H1 (cell line): ENCODE measurements at regions not wholly inside any gene's neighbourhood (a gene's known extent, or its start where the extent isn't known, plus 50 kb on each side); places are given as distances from the start of the nearest gene placed in this dataset.

ENCODE experiments used
- CTCF ChIA-PET: fragments of 300-600 bp; sonication (Branson Sonifier 250); formaldehyde crosslinking; loops from one replicate; lab custom pipeline; 2021; ENCODE audit not compliant: partially characterized antibody; lab: Charles Lee
- POLR2A ChIA-PET: fragments of 300-600 bp; sonication (Branson Sonifier 250); formaldehyde crosslinking; loops from one replicate; lab custom pipeline; 2021; ENCODE audit warnings: inconsistent platforms; ENCODE audit not compliant: partially characterized antibody; lab: Charles Lee
- DNase-seq, 2 experiments: peaks; one replicate each; pipeline versions ENCODE4 v3.0.0 to v3.0.0-alpha.2; 2010 to 2022; ENCODE audit warnings: low spot score in 2 of 2, low read depth in 1 of 2, mixed read lengths in 1 of 2
- FAIRE-seq: peaks from 2 replicates; lab custom pipeline; 2011; peaks lifted over from hg19 to GRCh38; lab: Jason Lieb, UNC
- H2AFZ ChIP-seq: 2 replicates; pipeline ENCODE4 v1.8.1; 2012; ENCODE audit warnings: low read length, inconsistent platforms
- H2AK5ac ChIP-seq: 2 replicates; pipeline ENCODE4 v1.6.1; 2013; ENCODE audit warnings: low read depth, low read length
- H2BK120ac ChIP-seq: replicated peaks from 2 replicates; pipeline ENCODE3; 2013; ENCODE audit warnings: low read depth, low read length, inconsistent platforms
- H2BK12ac ChIP-seq: 2 replicates; pipeline ENCODE4 v1.6.1; 2013; ENCODE audit warnings: low read depth, low read length
- H2BK15ac ChIP-seq: 2 replicates; pipeline ENCODE4 v1.6.1; 2013; ENCODE audit warnings: low read length
- H2BK20ac ChIP-seq: 2 replicates; pipeline ENCODE4 v1.6.1; 2013; ENCODE audit warnings: low read length
- H2BK5ac ChIP-seq: 2 replicates; pipeline ENCODE4 v1.6.1; 2013; ENCODE audit warnings: low read depth, low read length
- H3K14ac ChIP-seq: 2 replicates; pipeline ENCODE4 v1.6.1; 2013; ENCODE audit warnings: inconsistent platforms; ENCODE audit not compliant: insufficient read length
- H3K18ac ChIP-seq: 2 replicates; pipeline ENCODE4 v1.6.1; 2013; ENCODE audit warnings: low read length; ENCODE audit errors: extremely low read depth
- H3K23ac ChIP-seq: 2 replicates; pipeline ENCODE4 v1.6.1; 2013; ENCODE audit warnings: inconsistent platforms; ENCODE audit not compliant: insufficient read length
- H3K23me2 ChIP-seq: 2 replicates; pipeline ENCODE4 v1.6.1; 2013; ENCODE audit warnings: low read depth, low read length
- H3K27ac ChIP-seq: 2 replicates; pipeline ENCODE4 v1.6.1; 2011; ENCODE audit warnings: low read depth, low read length, inconsistent platforms
- H3K27me3 ChIP-seq, 4 experiments: replicated peaks in 1 of 4; 1 replicate in 1 of 4; 2 replicates in 3 of 4; pipeline versions ENCODE4 v1.6.1 to v1.8.1; 2011 to 2013; ENCODE audit warnings: low read length in 3 of 4, mild to moderate bottlenecking in 3 of 4, inconsistent platforms in 2 of 4, mixed read lengths in 2 of 4, moderate library complexity in 1 of 4; ENCODE audit not compliant: control insufficient read depth in 3 of 4, insufficient read depth in 3 of 4; ENCODE audit errors: extremely low read depth in 1 of 4
- H3K36me3 ChIP-seq, 4 experiments: 2 replicates each; pipeline versions ENCODE4 v1.6.1 to v1.8.1; 2011 to 2013; ENCODE audit warnings: mild to moderate bottlenecking in 4 of 4, low read length in 3 of 4, moderate library complexity in 2 of 4, control low read depth in 1 of 4, inconsistent platforms in 1 of 4; ENCODE audit not compliant: insufficient read depth in 4 of 4, control insufficient read depth in 2 of 4
- H3K4ac ChIP-seq: replicated peaks from 2 replicates; pipeline ENCODE3; 2013; ENCODE audit warnings: low read length, low read depth, mixed read lengths, inconsistent platforms; ENCODE audit not compliant: insufficient read length
- H3K4me1 ChIP-seq, 4 experiments: replicated peaks in 1 of 4; 1 replicate in 1 of 4; 2 replicates in 3 of 4; pipeline versions ENCODE4 v1.6.1 to v1.8.1; 2011 to 2013; ENCODE audit warnings: low read length in 3 of 4, inconsistent platforms in 2 of 4, mixed read lengths in 1 of 4; ENCODE audit not compliant: insufficient read depth in 4 of 4, control insufficient read depth in 3 of 4
- H3K4me2 ChIP-seq, 2 experiments: 2 replicates each; pipeline versions ENCODE4 v1.6.1 to v1.8.1; 2011 to 2013; ENCODE audit warnings: low read depth in 2 of 2, low read length in 2 of 2, control low read depth in 1 of 2, inconsistent platforms in 1 of 2, mild to moderate bottlenecking in 1 of 2; ENCODE audit not compliant: insufficient read depth in 1 of 2
- H3K4me3 ChIP-seq, 4 experiments: fragments of 200-600, 300-600 bp in 1 of 4; sonication (generic), shearing (Covaris generic), sonication (Bioruptor Twin) in 1 of 4; 2 replicates each; pipeline versions ENCODE4 v1.5.1 to v1.8.1; 2011 to 2016; ENCODE audit warnings: low read length in 4 of 4, low read depth in 3 of 4, control low read depth in 2 of 4, inconsistent platforms in 2 of 4, mild to moderate bottlenecking in 2 of 4, mixed read lengths in 1 of 4, moderate library complexity in 1 of 4; ENCODE audit not compliant: insufficient read depth in 2 of 4; ENCODE audit errors: extremely low read depth in 1 of 4
- H3K56ac ChIP-seq: replicated peaks from 2 replicates; pipeline ENCODE3; 2013; ENCODE audit warnings: low read depth, mild to moderate bottlenecking, mixed read lengths, low read length, inconsistent platforms; ENCODE audit not compliant: insufficient read length
- H3K79me1 ChIP-seq: 2 replicates; pipeline ENCODE4 v1.6.1; 2013; ENCODE audit warnings: low read depth, low read length, control low read depth
- H3K79me2 ChIP-seq, 2 experiments: 2 replicates each; pipeline versions ENCODE4 v1.6.1 to v1.8.1; 2012 to 2013; ENCODE audit warnings: low read length in 2 of 2, mild to moderate bottlenecking in 2 of 2, inconsistent platforms in 1 of 2; ENCODE audit not compliant: insufficient read depth in 2 of 2, control insufficient read depth in 1 of 2
- H3K9ac ChIP-seq, 4 experiments: replicated peaks in 1 of 4; 1 replicate in 1 of 4; 2 replicates in 3 of 4; pipeline versions ENCODE4 v1.6.1 to v1.8.1; 2011 to 2013; ENCODE audit warnings: low read depth in 3 of 4, low read length in 3 of 4, control low read depth in 2 of 4, mild to moderate bottlenecking in 2 of 4, moderate library complexity in 2 of 4, inconsistent platforms in 1 of 4; ENCODE audit errors: extremely low read depth in 1 of 4
- H3K9me3 ChIP-seq, 2 experiments: 2 replicates each; pipeline versions ENCODE4 v1.6.1 to v1.8.1; 2012 to 2013; ENCODE audit warnings: mild to moderate bottlenecking in 2 of 2, moderate library complexity in 2 of 2, control low read depth in 1 of 2, inconsistent platforms in 1 of 2, low read depth in 1 of 2, low read length in 1 of 2, mixed read lengths in 1 of 2; ENCODE audit not compliant: insufficient read depth in 2 of 2
- H4K20me1 ChIP-seq, 2 experiments: replicated peaks in 1 of 2; 2 replicates each; pipeline versions ENCODE3 to v1.8.1; 2011 to 2013; ENCODE audit warnings: inconsistent platforms in 2 of 2, low read length in 2 of 2, mild to moderate bottlenecking in 1 of 2; ENCODE audit not compliant: insufficient read depth in 2 of 2, control insufficient read depth in 1 of 2
- H4K5ac ChIP-seq: 2 replicates; pipeline ENCODE4 v1.6.1; 2013; ENCODE audit warnings: low read length, low read depth, mixed read lengths, inconsistent platforms; ENCODE audit not compliant: insufficient read length
- H4K8ac ChIP-seq: 2 replicates; pipeline ENCODE4 v1.8.0; 2013; ENCODE audit warnings: mild to moderate bottlenecking, moderate library complexity, low read length, inconsistent platforms; ENCODE audit not compliant: insufficient read depth; ENCODE audit errors: extremely low read depth
- H4K91ac ChIP-seq: replicated peaks from 2 replicates; pipeline ENCODE3; 2013; ENCODE audit warnings: low read length, mixed read lengths, inconsistent platforms; ENCODE audit not compliant: insufficient read length
- CBX5 ChIP-seq: fragments of 300-800, 300-1000 bp; sonication (generic); IDR thresholded peaks from 2 replicates; pipeline ENCODE4 v1.7.1; 2016; ENCODE audit warnings: antibody characterized with exemption, low read length, low read depth
- CREB1 ChIP-seq: IDR thresholded peaks from 2 replicates; pipeline ENCODE4 v1.6.1; 2012; ENCODE audit warnings: inconsistent platforms
- GTF2F1 ChIP-seq: IDR thresholded peaks from 2 replicates; pipeline ENCODE4 v1.6.1; 2012; ENCODE audit warnings: low read depth, low read length, improper control_type of control experiment, borderline replicate concordance
- PHF8 ChIP-seq: fragments of 200-600 bp; sonication (generic); conservative IDR thresholded peaks from 2 replicates; pipeline ENCODE4 v1.7.1; 2012; ENCODE audit warnings: low read depth, mild to moderate bottlenecking, inconsistent platforms, low read length, moderate library complexity
- POLR2A ChIP-seq, 2 experiments: IDR thresholded peaks; 1 replicate in 1 of 2; 2 replicates in 1 of 2; pipeline ENCODE4 v1.6.1; 2011; ENCODE audit warnings: low read depth in 2 of 2, low read length in 2 of 2, mild to moderate bottlenecking in 2 of 2; ENCODE audit errors: control extremely low read depth in 1 of 2
- POLR2AphosphoS5 ChIP-seq: IDR thresholded peaks from 2 replicates; pipeline ENCODE4 v1.6.1; 2011; ENCODE audit warnings: low read depth, low read length
- RNF2 ChIP-seq: fragments of 200-900, 300-1000 bp; sonication (generic); IDR thresholded peaks from 2 replicates; pipeline ENCODE4 v1.7.1; 2016; ENCODE audit warnings: borderline replicate concordance, low read depth, mild to moderate bottlenecking, antibody characterized with exemption, low read length; ENCODE audit not compliant: poor library complexity, severe bottlenecking; ENCODE audit errors: missing control alignments
- WGBS, 2 experiments: shearing (Covaris generic) in 1 of 2; methylation state at CpG; one replicate each; pipeline versions ENCODE4 v1.1.6 to v1.1.7; 2013 to 2015; ENCODE audit warnings: low lambda C conversion rate in 2 of 2, mixed read lengths in 2 of 2, inconsistent platforms in 1 of 2, low coverage in 1 of 2, missing lambda C conversion rate in 1 of 2; ENCODE audit not compliant: insufficient replicate concordance in 2 of 2, insufficient coverage in 1 of 2, insufficient read length in 1 of 2; ENCODE audit errors: extremely low coverage in 1 of 2, missing lambda C conversion rate in 1 of 2; 5-methylcytosine and 5-hydroxymethylcytosine counted together
- TF ChIP-seq, protein P1 (sequence below): IDR thresholded peaks from 2 replicates; pipeline ENCODE4 v1.6.1; 2012; ENCODE audit warnings: inconsistent platforms

DNA sequence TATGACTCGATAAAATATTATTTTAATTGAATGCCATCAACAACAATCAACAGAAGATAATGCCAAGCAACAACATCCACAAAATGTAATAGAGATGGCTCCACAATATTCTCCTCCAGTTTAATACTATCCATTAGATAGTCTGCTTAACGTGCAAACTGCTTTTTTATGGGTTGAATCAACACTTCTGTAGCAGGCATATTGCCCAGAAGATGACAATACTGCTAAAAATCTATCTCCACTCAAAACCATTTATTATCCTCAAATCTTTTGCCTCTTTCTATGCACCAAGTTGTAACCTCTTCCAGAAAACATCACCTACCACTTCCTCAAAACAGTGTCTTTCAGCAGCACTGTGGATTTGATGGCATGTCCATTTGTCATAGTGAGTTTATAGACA is 295.7 kb upstream of the LMCD1 start:
- Histone ChIP-seq H2BK15ac (no peak overlapping the region), H3K4me3 (no peak overlapping the region), H3K9me3 (no peaks in the 10 kb centered on the region), H3K36me3 (no peaks in the 10 kb centered on the region), H4K20me1 (no peaks in the 10 kb centered on the region), H3K79me1 (no peaks in the 10 kb centered on the region), H3K79me2 (no peaks in the 10 kb centered on the region), H3K27me3 (peaks cover 0 to 1% (median 0%) of the 10 kb centered on the region in 4 experiments; a peak in 1 of 7 replicates), H4K91ac (no peak overlapping the region), H3K56ac (no peak overlapping the region), H3K23me2 (no peaks in the 10 kb centered on the region), H3K23ac (no peak overlapping the region), H2BK20ac (no peak overlapping the region), H2BK12ac (no peak overlapping the region), H3K4me2 (no peak overlapping the region), H3K4me1 (0 out of 7 replicates have a peak, but pooled peaks cover 0 to 2% (median 0%) of the 10 kb centered on the region in 4 experiments), H4K8ac (no peak overlapping the region), H2AFZ (no peak overlapping the region), H3K4ac (no peak overlapping the region), H2AK5ac (no peak overlapping the region), H3K9ac (no peak overlapping the region), H2BK120ac (no peak overlapping the region), H3K27ac (no peak overlapping the region), H4K5ac (no peak overlapping the region), H2BK5ac (no peak overlapping the region), H3K14ac (no peak overlapping the region), H3K18ac (no peak overlapping the region)
- no peak for FAIRE-seq
- no peak for DNase-seq
- POLR2A ChIA-PET: no interaction called here
- 69% methylated on average over 2 of the region's 2 CpGs; no CpG with 5 or more reads in 1 of the 2 experiments for WGBS, 2 experiments
- CTCF ChIA-PET: interaction anchor here (0.9 kb wide), 1 partner anchor 34 kb away, joined by 5 read pairs; no protein-coding TSS in a partner anchor
- TF ChIP-seq CREB1: no peak
- no peak for TF ChIP-seq PHF8
- TF ChIP-seq POLR2A (IDR thresholded peaks at IDR 0.05; ENCODE audit: control extremely low read depth in 1 of 2, low read depth in 2 of 2, low read length in 2 of 2): no peak
- no peak for TF ChIP-seq RNF2
- TF ChIP-seq CBX5: no peak
- no peak for TF ChIP-seq GTF2F1
- TF ChIP-seq POLR2AphosphoS5: no peak
- TF ChIP-seq, protein P1, sequence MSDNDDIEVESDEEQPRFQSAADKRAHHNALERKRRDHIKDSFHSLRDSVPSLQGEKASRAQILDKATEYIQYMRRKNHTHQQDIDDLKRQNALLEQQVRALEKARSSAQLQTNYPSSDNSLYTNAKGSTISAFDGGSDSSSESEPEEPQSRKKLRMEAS: no peak
